ENCODE measurements at regions not wholly inside any gene's neighbourhood (a gene's known extent, or its start where the extent isn't known, plus 50 kb on each side); places are given as distances from the start of the nearest gene placed in this dataset.

- TF ChIP-seq POLR2AphosphoS5 (IDR thresholded peaks at IDR 0.05; ENCODE audit: low read depth, low read length) (no peak), POLR2A (IDR thresholded peaks at IDR 0.05; ENCODE audit: low read depth, low read length) (no peak), TAF1 (IDR thresholded peaks at IDR 0.05; ENCODE audit: borderline replicate concordance, low read depth, low read length) (no peak)
Observed at GRCh38 chr4:115190529-115190928, 77.1 kb upstream of the NDST4 start.
